WTC11 (cell line): ENCODE measurements at regions not wholly inside any gene's neighbourhood (a gene's known extent, or its start where the extent isn't known, plus 50 kb on each side); places are given as distances from the start of the nearest gene placed in this dataset.

ENCODE experiments used
- ATAC-seq: fragments of 200-7000 bp; cut with Tn5 transposase; 2 replicates; pipeline ENCODE4 v1.10.0; 2021; ENCODE audit warnings: mild to moderate bottlenecking, moderate library complexity
- CTCF ChIA-PET: fragments of 300-600 bp; sonication (Branson Sonifier 250); formaldehyde crosslinking; loops from one replicate; lab custom pipeline; 2021; ENCODE audit warnings: antibody characterized with exemption; lab: Charles Lee
- POLR2A ChIA-PET: fragments of 350-600 bp; sonication (Branson Sonifier 250); formaldehyde crosslinking; loops from one replicate; lab custom pipeline; 2021; ENCODE audit warnings: antibody characterized with exemption; lab: Charles Lee
- DNase-seq: peaks from one replicate; pipeline ENCODE4 v3.0.0; 2021; ENCODE audit warnings: low spot score
- H3K27ac Mint-ChIP-seq: 2 replicates; pipeline ENCODE4 v1.8.0; 2021; ENCODE audit warnings: mixed read lengths
- H3K27me3 Mint-ChIP-seq: 2 replicates; pipeline ENCODE4 v1.8.0; 2021; ENCODE audit warnings: low read depth, mild to moderate bottlenecking, moderate library complexity, mixed read lengths
- H3K36me3 Mint-ChIP-seq: 2 replicates; pipeline ENCODE4 v1.8.0; 2021; ENCODE audit warnings: mixed read lengths
- H3K4me1 Mint-ChIP-seq: 2 replicates; pipeline ENCODE4 v1.8.0; 2022; ENCODE audit warnings: mixed read lengths
- H3K4me3 Mint-ChIP-seq: 2 replicates; pipeline ENCODE4 v1.8.0; 2021; ENCODE audit warnings: mild to moderate bottlenecking, moderate library complexity, mixed read lengths
- H3K9me3 Mint-ChIP-seq: 2 replicates; pipeline ENCODE4 v1.8.0; 2021; ENCODE audit warnings: mixed read lengths
- ATF1 ChIP-seq: sonication (generic); formaldehyde crosslinking; IDR thresholded peaks from 2 replicates; pipeline ENCODE4 v1.8.1; 2023; ENCODE audit warnings: mild to moderate bottlenecking, moderate library complexity, missing genetic modification reagents
- CBFB ChIP-seq: sonication (generic); formaldehyde crosslinking; IDR thresholded peaks from 2 replicates; pipeline ENCODE4 v1.8.1; 2022; ENCODE audit warnings: mild to moderate bottlenecking, low read depth, missing genetic modification reagents
- ELF4 ChIP-seq: sonication (generic); formaldehyde crosslinking; IDR thresholded peaks from 2 replicates; pipeline ENCODE4 v1.8.1; 2022; ENCODE audit warnings: low read depth, mild to moderate bottlenecking, moderate library complexity, missing genetic modification reagents
- ETV6 ChIP-seq: sonication (generic); formaldehyde crosslinking; IDR thresholded peaks from 2 replicates; pipeline ENCODE4 v1.8.1; 2022; ENCODE audit warnings: mild to moderate bottlenecking, missing genetic modification reagents
- NR2C2 ChIP-seq: sonication (generic); formaldehyde crosslinking; IDR thresholded peaks from 2 replicates; pipeline ENCODE4 v1.8.0; 2022; ENCODE audit warnings: mild to moderate bottlenecking, missing genetic modification reagents
- RELA ChIP-seq: sonication (generic); formaldehyde crosslinking; IDR thresholded peaks from 2 replicates; pipeline ENCODE4 v1.8.1; 2022; ENCODE audit warnings: missing genetic modification reagents, mild to moderate bottlenecking, borderline replicate concordance
- RORB ChIP-seq: fragments of 250-450 bp; sonication (Bioruptor Pico); IDR thresholded peaks from 2 replicates; pipeline ENCODE4 v1.9.0; 2021; ENCODE audit warnings: mild to moderate bottlenecking
- SMAD3 ChIP-seq: sonication (generic); formaldehyde crosslinking; IDR thresholded peaks from 2 replicates; pipeline ENCODE4 v1.8.0; 2022; ENCODE audit warnings: missing genetic modification reagents, mild to moderate bottlenecking, borderline replicate concordance
- ZNF317 ChIP-seq: sonication (generic); formaldehyde crosslinking; IDR thresholded peaks from 2 replicates; pipeline ENCODE4 v1.8.1; 2023; ENCODE audit warnings: low read depth, mild to moderate bottlenecking, moderate library complexity, missing genetic modification reagents, borderline replicate concordance
- ZNF416 ChIP-seq: fragments of 250-450 bp; sonication (Bioruptor Pico); IDR thresholded peaks from 2 replicates; pipeline ENCODE4 v1.9.0; 2021; ENCODE audit warnings: mild to moderate bottlenecking, inconsistent platforms
- ZNF423 ChIP-seq: fragments of 250-450 bp; sonication (Bioruptor Pico); IDR thresholded peaks from 2 replicates; pipeline ENCODE4 v2.1.2; 2022; ENCODE audit warnings: mild to moderate bottlenecking, moderate library complexity
- TF ChIP-seq, protein P1 (sequence below): sonication (generic); formaldehyde crosslinking; IDR thresholded peaks from 2 replicates; pipeline ENCODE4 v1.8.0; 2022; ENCODE audit warnings: mild to moderate bottlenecking, missing genetic modification reagents
- TF ChIP-seq, protein P2 (sequence below): sonication (generic); formaldehyde crosslinking; conservative IDR thresholded peaks from 2 replicates; pipeline ENCODE4 v1.8.1; 2023; ENCODE audit warnings: mild to moderate bottlenecking, low read depth, missing genetic modification reagents, moderate library complexity
- TF ChIP-seq, protein P3 (sequence below): fragments of 200-600 bp; IDR thresholded peaks from 2 replicates; pipeline ENCODE4 v1.8.0; 2022; ENCODE audit warnings: antibody characterized with exemption
- TF ChIP-seq, protein P4 (sequence below): sonication (generic); formaldehyde crosslinking; conservative IDR thresholded peaks from 2 replicates; pipeline ENCODE4 v1.8.1; 2022; ENCODE audit warnings: mild to moderate bottlenecking, missing genetic modification reagents
- TF ChIP-seq, protein P5 (sequence below): fragments of 250-450 bp; sonication (Bioruptor Pico); IDR thresholded peaks from 2 replicates; pipeline ENCODE4 v1.8.0; 2021; ENCODE audit warnings: mild to moderate bottlenecking
- TF ChIP-seq, protein P6 (sequence below): fragments of 250-450 bp; sonication (Bioruptor Pico); IDR thresholded peaks from 2 replicates; pipeline ENCODE4 v1.9.0; 2021; ENCODE audit warnings: mild to moderate bottlenecking
- TF ChIP-seq, protein P7 (sequence below): fragments of 250-450 bp; sonication (Bioruptor Pico); IDR thresholded peaks from 2 replicates; pipeline ENCODE4 v1.9.0; 2021; ENCODE audit warnings: mild to moderate bottlenecking, borderline replicate concordance

DNA sequence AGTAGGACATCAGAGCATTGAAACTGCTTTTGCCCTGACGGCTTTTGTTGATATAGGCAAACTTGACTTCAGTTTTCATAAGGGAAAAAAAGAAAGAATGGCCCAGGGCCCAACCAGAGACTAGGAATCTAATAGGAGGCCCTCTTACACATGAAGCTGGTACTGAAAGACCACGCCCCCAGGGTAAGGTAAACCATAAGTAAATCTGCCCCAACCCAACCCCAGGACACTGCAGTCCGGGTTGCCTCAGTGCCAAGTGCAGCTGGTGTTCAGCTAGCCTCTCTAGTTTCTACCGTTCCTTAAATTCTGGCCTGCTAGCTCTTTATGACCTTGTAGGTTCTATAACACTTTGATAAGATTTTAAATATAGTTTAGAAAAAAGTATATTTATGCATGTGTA is 136.7 kb downstream of the AQP9 start:
- H3K27ac Mint-ChIP-seq = no peak overlapping the region
- CTCF ChIA-PET = no interaction called here
- peaks cover 13% of the 10 kb centered on the region for H3K4me1 Mint-ChIP-seq
- H3K4me3 Mint-ChIP-seq = no peak overlapping the region
- no peaks in the 10 kb centered on the region for H3K27me3 Mint-ChIP-seq
- ATAC-seq (no peak), DNase-seq (no peak)
- H3K36me3 Mint-ChIP-seq = peaks cover 9% of the 10 kb centered on the region
- TF ChIP-seq ZNF423 (CRISPR knock-in tag) = no peak
- TF ChIP-seq, protein P1, sequence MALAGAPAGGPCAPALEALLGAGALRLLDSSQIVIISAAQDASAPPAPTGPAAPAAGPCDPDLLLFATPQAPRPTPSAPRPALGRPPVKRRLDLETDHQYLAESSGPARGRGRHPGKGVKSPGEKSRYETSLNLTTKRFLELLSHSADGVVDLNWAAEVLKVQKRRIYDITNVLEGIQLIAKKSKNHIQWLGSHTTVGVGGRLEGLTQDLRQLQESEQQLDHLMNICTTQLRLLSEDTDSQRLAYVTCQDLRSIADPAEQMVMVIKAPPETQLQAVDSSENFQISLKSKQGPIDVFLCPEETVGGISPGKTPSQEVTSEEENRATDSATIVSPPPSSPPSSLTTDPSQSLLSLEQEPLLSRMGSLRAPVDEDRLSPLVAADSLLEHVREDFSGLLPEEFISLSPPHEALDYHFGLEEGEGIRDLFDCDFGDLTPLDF (CRISPR knock-in tag) = no peak
- no peak for TF ChIP-seq ATF1 (CRISPR knock-in tag)
- no peak for TF ChIP-seq NR2C2 (CRISPR knock-in tag)
- TF ChIP-seq, protein P2, sequence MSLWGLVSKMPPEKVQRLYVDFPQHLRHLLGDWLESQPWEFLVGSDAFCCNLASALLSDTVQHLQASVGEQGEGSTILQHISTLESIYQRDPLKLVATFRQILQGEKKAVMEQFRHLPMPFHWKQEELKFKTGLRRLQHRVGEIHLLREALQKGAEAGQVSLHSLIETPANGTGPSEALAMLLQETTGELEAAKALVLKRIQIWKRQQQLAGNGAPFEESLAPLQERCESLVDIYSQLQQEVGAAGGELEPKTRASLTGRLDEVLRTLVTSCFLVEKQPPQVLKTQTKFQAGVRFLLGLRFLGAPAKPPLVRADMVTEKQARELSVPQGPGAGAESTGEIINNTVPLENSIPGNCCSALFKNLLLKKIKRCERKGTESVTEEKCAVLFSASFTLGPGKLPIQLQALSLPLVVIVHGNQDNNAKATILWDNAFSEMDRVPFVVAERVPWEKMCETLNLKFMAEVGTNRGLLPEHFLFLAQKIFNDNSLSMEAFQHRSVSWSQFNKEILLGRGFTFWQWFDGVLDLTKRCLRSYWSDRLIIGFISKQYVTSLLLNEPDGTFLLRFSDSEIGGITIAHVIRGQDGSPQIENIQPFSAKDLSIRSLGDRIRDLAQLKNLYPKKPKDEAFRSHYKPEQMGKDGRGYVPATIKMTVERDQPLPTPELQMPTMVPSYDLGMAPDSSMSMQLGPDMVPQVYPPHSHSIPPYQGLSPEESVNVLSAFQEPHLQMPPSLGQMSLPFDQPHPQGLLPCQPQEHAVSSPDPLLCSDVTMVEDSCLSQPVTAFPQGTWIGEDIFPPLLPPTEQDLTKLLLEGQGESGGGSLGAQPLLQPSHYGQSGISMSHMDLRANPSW = no peak
- TF ChIP-seq, protein P3, sequence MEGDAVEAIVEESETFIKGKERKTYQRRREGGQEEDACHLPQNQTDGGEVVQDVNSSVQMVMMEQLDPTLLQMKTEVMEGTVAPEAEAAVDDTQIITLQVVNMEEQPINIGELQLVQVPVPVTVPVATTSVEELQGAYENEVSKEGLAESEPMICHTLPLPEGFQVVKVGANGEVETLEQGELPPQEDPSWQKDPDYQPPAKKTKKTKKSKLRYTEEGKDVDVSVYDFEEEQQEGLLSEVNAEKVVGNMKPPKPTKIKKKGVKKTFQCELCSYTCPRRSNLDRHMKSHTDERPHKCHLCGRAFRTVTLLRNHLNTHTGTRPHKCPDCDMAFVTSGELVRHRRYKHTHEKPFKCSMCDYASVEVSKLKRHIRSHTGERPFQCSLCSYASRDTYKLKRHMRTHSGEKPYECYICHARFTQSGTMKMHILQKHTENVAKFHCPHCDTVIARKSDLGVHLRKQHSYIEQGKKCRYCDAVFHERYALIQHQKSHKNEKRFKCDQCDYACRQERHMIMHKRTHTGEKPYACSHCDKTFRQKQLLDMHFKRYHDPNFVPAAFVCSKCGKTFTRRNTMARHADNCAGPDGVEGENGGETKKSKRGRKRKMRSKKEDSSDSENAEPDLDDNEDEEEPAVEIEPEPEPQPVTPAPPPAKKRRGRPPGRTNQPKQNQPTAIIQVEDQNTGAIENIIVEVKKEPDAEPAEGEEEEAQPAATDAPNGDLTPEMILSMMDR = no peak
- TF ChIP-seq, protein P4, sequence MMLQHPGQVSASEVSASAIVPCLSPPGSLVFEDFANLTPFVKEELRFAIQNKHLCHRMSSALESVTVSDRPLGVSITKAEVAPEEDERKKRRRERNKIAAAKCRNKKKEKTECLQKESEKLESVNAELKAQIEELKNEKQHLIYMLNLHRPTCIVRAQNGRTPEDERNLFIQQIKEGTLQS (CRISPR knock-in tag) = no peak
- TF ChIP-seq ZNF317 = no peak
- no peak for TF ChIP-seq RORB (CRISPR knock-in tag)
- no peak for TF ChIP-seq CBFB (CRISPR knock-in tag)
- no peak for TF ChIP-seq ZNF416 (CRISPR knock-in tag)
- POLR2A ChIA-PET = no interaction called here
- peaks cover 11% of the 10 kb centered on the region for H3K9me3 Mint-ChIP-seq

DNA sequence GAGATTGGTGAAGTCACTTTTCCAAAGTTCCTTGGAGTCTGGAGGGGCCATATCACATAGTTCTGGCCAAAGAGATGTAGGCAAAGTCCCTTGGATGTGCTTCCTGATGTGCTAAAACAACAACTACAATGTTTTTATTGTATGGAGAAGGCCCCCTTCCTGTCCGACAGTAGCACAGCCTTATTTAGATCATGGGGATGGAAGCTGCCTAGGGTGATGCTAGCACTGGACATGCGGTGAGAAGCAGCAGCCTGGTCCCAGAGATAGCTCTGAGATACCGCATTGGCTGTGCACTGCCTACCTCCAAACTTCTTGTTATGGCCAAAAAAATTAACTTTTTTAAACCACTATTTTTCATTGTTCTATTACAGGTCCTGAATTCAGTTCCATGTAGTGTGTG is 137.6 kb downstream of the AQP9 start:
- Mint-ChIP-seq H3K9me3 (peaks cover 8% of the 10 kb centered on the region), H3K4me1 (peaks cover 9% of the 10 kb centered on the region), H3K4me3 (no peak overlapping the region), H3K27ac (no peak overlapping the region), H3K27me3 (no peaks in the 10 kb centered on the region), H3K36me3 (peaks cover 9% of the 10 kb centered on the region)
- ATAC-seq (no peak), DNase-seq (no peak)
- ChIA-PET CTCF (no interaction called here), POLR2A (no interaction called here)
- TF ChIP-seq, protein P5, sequence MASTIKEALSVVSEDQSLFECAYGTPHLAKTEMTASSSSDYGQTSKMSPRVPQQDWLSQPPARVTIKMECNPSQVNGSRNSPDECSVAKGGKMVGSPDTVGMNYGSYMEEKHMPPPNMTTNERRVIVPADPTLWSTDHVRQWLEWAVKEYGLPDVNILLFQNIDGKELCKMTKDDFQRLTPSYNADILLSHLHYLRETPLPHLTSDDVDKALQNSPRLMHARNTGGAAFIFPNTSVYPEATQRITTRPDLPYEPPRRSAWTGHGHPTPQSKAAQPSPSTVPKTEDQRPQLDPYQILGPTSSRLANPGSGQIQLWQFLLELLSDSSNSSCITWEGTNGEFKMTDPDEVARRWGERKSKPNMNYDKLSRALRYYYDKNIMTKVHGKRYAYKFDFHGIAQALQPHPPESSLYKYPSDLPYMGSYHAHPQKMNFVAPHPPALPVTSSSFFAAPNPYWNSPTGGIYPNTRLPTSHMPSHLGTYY = no peak
- TF ChIP-seq ETV6 (CRISPR knock-in tag) (no peak), ELF4 (CRISPR knock-in tag) (no peak), RORB (CRISPR knock-in tag) (no peak), RELA (CRISPR knock-in tag) (no peak), SMAD3 (CRISPR knock-in tag) (no peak), ZNF317 (no peak)
- TF ChIP-seq, protein P2 = no peak
- TF ChIP-seq, protein P6, sequence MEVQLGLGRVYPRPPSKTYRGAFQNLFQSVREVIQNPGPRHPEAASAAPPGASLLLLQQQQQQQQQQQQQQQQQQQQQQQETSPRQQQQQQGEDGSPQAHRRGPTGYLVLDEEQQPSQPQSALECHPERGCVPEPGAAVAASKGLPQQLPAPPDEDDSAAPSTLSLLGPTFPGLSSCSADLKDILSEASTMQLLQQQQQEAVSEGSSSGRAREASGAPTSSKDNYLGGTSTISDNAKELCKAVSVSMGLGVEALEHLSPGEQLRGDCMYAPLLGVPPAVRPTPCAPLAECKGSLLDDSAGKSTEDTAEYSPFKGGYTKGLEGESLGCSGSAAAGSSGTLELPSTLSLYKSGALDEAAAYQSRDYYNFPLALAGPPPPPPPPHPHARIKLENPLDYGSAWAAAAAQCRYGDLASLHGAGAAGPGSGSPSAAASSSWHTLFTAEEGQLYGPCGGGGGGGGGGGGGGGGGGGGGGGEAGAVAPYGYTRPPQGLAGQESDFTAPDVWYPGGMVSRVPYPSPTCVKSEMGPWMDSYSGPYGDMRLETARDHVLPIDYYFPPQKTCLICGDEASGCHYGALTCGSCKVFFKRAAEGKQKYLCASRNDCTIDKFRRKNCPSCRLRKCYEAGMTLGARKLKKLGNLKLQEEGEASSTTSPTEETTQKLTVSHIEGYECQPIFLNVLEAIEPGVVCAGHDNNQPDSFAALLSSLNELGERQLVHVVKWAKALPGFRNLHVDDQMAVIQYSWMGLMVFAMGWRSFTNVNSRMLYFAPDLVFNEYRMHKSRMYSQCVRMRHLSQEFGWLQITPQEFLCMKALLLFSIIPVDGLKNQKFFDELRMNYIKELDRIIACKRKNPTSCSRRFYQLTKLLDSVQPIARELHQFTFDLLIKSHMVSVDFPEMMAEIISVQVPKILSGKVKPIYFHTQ (CRISPR knock-in tag) = no peak
- TF ChIP-seq, protein P7, sequence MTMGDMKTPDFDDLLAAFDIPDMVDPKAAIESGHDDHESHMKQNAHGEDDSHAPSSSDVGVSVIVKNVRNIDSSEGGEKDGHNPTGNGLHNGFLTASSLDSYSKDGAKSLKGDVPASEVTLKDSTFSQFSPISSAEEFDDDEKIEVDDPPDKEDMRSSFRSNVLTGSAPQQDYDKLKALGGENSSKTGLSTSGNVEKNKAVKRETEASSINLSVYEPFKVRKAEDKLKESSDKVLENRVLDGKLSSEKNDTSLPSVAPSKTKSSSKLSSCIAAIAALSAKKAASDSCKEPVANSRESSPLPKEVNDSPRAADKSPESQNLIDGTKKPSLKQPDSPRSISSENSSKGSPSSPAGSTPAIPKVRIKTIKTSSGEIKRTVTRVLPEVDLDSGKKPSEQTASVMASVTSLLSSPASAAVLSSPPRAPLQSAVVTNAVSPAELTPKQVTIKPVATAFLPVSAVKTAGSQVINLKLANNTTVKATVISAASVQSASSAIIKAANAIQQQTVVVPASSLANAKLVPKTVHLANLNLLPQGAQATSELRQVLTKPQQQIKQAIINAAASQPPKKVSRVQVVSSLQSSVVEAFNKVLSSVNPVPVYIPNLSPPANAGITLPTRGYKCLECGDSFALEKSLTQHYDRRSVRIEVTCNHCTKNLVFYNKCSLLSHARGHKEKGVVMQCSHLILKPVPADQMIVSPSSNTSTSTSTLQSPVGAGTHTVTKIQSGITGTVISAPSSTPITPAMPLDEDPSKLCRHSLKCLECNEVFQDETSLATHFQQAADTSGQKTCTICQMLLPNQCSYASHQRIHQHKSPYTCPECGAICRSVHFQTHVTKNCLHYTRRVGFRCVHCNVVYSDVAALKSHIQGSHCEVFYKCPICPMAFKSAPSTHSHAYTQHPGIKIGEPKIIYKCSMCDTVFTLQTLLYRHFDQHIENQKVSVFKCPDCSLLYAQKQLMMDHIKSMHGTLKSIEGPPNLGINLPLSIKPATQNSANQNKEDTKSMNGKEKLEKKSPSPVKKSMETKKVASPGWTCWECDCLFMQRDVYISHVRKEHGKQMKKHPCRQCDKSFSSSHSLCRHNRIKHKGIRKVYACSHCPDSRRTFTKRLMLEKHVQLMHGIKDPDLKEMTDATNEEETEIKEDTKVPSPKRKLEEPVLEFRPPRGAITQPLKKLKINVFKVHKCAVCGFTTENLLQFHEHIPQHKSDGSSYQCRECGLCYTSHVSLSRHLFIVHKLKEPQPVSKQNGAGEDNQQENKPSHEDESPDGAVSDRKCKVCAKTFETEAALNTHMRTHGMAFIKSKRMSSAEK (CRISPR knock-in tag) = no peak
